GM18951 (cell line): ENCODE measurements at regions not wholly inside any gene's neighbourhood (a gene's known extent, or its start where the extent isn't known, plus 50 kb on each side); places are given as distances from the start of the nearest gene placed in this dataset.

Source experiments
- POLR2A ChIP-seq: IDR thresholded peaks from 4 replicates; pipeline ENCODE4 v1.6.1; 2011; ENCODE audit warnings: mild to moderate bottlenecking; ENCODE audit not compliant: insufficient read length, insufficient read depth; ENCODE audit errors: extremely low read depth
- in situ Hi-C: fragments of 300-500 bp; cut with MboI; formaldehyde crosslinking; loops from one replicate; pipeline ENCODE4 v1.12.0; 2022; ENCODE audit warnings: low sequenced_read_pairs, mixed read lengths, inconsistent platforms; ENCODE audit not compliant: unreplicated experiment

DNA sequence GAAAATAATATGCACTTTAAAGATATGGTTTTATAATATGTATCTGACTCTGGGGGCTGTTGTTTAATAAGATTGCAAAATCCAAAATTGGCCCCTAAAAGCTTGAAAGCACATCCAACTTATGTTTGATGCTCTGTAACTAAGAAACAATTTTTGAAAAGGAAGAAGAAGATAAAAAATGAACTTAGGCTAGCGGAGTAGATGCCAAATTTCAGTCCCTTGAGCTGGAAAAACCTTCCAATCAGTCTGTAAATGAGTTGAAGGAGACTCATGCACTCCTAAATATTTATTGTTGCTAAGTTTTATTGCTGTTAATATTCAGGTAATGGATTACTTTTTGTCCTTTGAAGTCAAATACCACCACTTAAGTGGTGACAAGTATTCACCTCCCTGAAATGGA lies 465.0 kb downstream of the ZEB2 start:
- in situ Hi-C loops = no loop called here
- TF ChIP-seq POLR2A = no peak

GRCh38 chr2:144052083-144052482 lies 467.8 kb downstream of the ZEB2 start:
- in situ Hi-C loops = no loop called here
- no peak for TF ChIP-seq POLR2A

DNA sequence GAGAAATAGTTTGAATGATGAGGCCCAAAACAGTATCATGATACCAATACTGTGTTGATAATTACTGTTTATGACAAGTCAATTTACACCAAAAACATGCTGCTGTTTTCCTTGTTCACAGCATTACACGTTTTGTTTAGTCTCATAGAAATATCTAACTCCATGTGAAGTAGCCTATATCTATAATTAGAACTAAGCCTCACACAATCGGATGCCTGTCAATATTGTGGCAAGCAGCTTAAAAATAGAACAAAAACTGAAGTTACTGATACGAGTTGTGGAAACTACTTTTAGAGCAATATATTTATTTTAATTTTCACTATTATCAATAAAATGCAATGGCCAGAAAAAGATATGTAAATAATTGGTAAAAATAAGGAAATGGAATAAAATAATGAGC lies 470.8 kb downstream of the ZEB2 start:
- TF ChIP-seq POLR2A = no peak
- in situ Hi-C loops = no loop called here

GRCh38 chr2:144048631-144049060 lies 471.3 kb downstream of the ZEB2 start:
- in situ Hi-C loops = no loop called here
- TF ChIP-seq POLR2A = no peak

DNA sequence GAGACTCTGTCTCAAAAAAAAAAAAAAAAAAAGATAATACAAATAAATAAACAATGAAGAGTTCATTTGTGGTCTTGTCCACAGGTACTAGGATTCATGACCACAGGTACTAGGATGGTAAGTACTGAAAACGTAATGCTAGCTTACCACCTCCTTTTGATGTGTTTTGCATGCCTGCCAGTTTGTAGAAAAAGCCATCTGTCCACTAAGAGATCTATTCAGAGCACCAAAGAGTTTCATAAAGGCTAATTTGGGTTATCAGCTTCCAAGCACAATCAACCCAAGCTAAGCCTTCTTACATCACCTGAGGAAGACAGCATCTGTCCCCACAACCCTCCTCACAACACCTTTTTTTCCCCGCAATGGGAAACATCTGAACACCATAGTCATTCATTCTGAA lies 477.2 kb downstream of the ZEB2 start:
- in situ Hi-C loops = no loop called here
- TF ChIP-seq POLR2A = no peak

- in situ Hi-C loops = no loop called here
- no peak for TF ChIP-seq POLR2A
These were observed 478.3 kb downstream of the ZEB2 start for GRCh38 chr2:144041612-144042011.

GRCh38 chr2:144040834-144041233 lies 479.1 kb downstream of the ZEB2 start:
- TF ChIP-seq POLR2A = no peak
- in situ Hi-C loops = no loop called here

DNA sequence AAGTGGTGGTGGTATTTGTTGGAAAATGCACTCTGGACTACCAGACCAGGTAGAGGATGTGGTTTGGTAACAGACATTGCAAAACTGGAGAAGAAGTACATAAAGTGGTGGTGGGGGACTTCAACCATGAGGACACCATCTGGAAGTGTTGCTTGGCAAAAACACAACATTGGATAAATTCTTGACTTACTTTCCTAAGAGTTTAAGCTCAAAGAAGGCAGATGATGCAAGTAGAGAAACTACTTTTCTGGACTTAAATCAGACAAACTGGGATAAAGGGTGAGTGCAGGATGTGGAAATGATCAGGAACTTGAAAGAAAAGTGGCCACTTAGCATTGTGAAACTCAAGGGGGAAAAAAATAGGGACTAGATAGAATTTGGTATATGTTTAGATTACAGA lies 487.4 kb downstream of the ZEB2 start:
- in situ Hi-C loops = no loop called here

DNA sequence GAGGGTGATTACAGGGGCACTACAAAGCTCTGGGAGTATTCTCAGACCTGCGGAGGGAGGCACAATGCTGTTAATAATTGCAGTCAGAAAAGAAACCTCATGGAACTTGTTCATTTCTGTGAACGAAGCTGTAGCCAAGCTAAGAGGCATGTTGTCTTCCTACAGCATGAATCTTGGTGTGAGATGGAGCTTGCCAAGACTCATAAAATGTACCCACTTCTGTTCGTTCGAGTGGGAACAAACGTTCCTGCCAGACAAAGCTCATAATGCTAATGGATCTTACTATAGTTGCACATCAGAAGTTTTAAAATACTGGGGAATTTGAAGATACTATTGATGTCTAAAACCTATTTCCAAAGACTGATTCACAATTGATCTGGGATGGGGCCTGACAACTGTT lies 489.1 kb downstream of the ZEB2 start:
- in situ Hi-C loops = no loop called here

More for the DNA sequence above, 487.4 kb downstream of the ZEB2 start:
- no peak for TF ChIP-seq POLR2A

DNA sequence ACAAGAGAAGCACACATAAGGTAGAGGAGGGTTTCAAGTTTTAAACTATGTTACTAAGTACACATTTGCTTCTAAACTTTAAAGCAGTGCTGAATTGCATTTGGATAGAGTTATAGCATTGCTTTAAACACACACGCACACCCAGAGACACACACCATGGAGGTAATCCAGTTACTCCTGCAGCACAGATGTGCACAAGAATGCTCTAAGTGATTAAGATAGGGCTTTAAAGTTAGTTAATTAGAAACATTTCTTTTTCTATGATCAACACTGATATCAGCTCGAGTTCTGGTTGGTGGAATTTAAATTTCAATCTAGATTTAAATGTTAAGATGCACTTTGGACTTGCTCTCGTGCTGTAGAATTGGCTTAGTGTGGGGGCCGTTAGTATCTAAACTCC lies 492.3 kb downstream of the ZEB2 start:
- in situ Hi-C loops = no loop called here
- no peak for TF ChIP-seq POLR2A

More for the DNA sequence above, 489.1 kb downstream of the ZEB2 start:
- no peak for TF ChIP-seq POLR2A

- TF ChIP-seq POLR2A = no peak
- in situ Hi-C loops = no loop called here
These were observed 493.2 kb downstream of the ZEB2 start for GRCh38 chr2:144026753-144027152.

DNA sequence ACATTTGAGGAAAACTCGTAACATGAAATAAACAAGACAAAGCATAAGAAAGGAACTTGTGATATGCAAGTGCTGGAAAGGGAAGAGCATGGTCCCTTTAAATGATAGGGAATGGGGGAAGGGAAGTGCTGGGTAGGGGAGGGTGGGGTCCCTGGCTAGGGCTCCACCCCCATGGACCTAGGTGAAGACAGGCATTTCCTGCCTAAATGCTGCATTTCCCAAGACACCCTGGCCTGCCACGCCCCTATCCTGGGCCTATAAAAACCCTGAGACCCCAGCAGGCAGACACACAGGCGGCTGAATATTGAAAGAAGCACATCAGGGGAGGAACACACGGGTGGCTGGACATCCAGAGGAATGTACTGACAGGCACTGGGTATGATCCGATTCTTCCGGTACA lies 499.9 kb downstream of the ZEB2 start:
- in situ Hi-C loops = no loop called here

DNA sequence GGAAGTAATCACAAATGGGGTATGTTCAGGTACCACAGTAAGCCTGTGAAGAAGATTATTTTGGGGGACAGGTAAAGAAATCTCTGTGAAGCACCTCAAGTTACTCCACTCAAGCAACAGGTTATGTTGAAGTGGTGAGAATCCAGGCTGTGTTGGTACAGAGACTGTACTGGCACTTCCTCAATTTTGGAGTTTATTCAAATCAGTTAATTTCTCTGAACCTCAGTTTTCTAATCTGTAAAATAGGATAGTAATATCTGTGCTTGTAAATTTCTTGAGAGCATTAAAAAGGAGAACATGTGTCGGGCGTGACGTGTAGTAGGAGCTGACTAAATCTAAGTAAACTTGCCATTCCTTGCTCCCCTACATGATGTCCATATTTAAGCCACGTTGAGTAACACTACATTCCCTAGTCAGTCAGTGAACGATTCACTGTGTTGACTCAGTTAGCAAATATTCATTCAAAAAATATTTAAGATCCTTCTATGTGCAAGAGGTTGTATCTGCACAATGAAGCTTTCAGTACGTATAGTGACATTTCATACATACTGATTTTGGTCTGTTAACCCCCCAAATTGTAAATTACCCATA lies 504.2 kb downstream of the ZEB2 start:
- in situ Hi-C loops = no loop called here
- TF ChIP-seq POLR2A = no peak

More for the DNA sequence above, 499.9 kb downstream of the ZEB2 start:
- TF ChIP-seq POLR2A = no peak

- in situ Hi-C loops = no loop called here
These were observed 504.9 kb downstream of the ZEB2 start for GRCh38 chr2:144015036-144015435.

GRCh38 chr2:144014103-144014502 lies 505.8 kb downstream of the ZEB2 start:
- in situ Hi-C loops = no loop called here
- no peak for TF ChIP-seq POLR2A

More at GRCh38 chr2:144015036-144015435, 504.9 kb downstream of the ZEB2 start:
- TF ChIP-seq POLR2A = no peak
